Spleen (tissue), 11 donors: ENCODE measurements at regions not wholly inside any gene's neighbourhood (a gene's known extent, or its start where the extent isn't known, plus 50 kb on each side); places are given as distances from the start of the nearest gene placed in this dataset.
A peak's percentile ranks its signal among the peaks of the same experiment; 100 is the strongest.

Source experiments
- DNase-seq: peaks from one replicate; pipeline ENCODE4 v3.0.0-alpha.2; 2020
- H3K27ac ChIP-seq, 8 donors: fragments of 200-600 bp; sonication (generic) in 7 of 8; 1 replicate in 4 of 8; 2 replicates in 4 of 8; pipeline versions ENCODE4 v1.5.0 to v1.8.0; 2016 to 2021; ENCODE audit warnings: inconsistent platforms in 4 of 8, mild to moderate bottlenecking in 4 of 8, moderate library complexity in 1 of 8
- H3K27me3 ChIP-seq, 7 donors: fragments of 200-600 bp; sonication (generic) in 6 of 7; replicated peaks in 1 of 7; 1 replicate in 4 of 7; 2 replicates in 3 of 7; pipeline versions ENCODE4 v1.5.0 to v1.8.0; 2016 to 2021; ENCODE audit warnings: inconsistent platforms in 3 of 7, mild to moderate bottlenecking in 1 of 7
- H3K36me3 ChIP-seq, 6 donors: fragments of 200-600 bp; sonication (generic) in 5 of 6; 1 replicate in 4 of 6; 2 replicates in 2 of 6; pipeline versions ENCODE4 v1.5.0 to v1.8.0; 2016 to 2021; ENCODE audit warnings: inconsistent platforms in 2 of 6
- H3K4me1 ChIP-seq, 6 donors: fragments of 200-600 bp; sonication (generic) in 5 of 6; 1 replicate in 3 of 6; 2 replicates in 3 of 6; pipeline versions ENCODE4 v1.5.0 to v1.8.0; 2016 to 2021; ENCODE audit warnings: inconsistent platforms in 3 of 6
- H3K4me3 ChIP-seq, 8 donors: fragments of 200-600 bp; sonication (generic) in 7 of 8; 1 replicate in 4 of 8; 2 replicates in 4 of 8; pipeline versions ENCODE4 v1.5.0 to v1.8.0; 2016 to 2021; ENCODE audit warnings: inconsistent platforms in 4 of 8, mild to moderate bottlenecking in 4 of 8, moderate library complexity in 2 of 8
- H3K9me3 ChIP-seq, 8 donors: fragments of 200-600 bp; sonication (generic) in 7 of 8; 1 replicate in 4 of 8; 2 replicates in 4 of 8; pipeline versions ENCODE4 v1.5.0 to v1.8.0; 2016 to 2021; ENCODE audit warnings: inconsistent platforms in 4 of 8
- CTCF ChIP-seq, 11 experiments: fragments of 200-600 bp in 7 of 11; fragments of 450-650 bp in 4 of 11; sonication (generic) in 4 of 11; IDR thresholded peaks in 8 of 11; conservative IDR thresholded peaks in 3 of 11; 1 replicate in 7 of 11; 2 replicates in 4 of 11; pipeline versions ENCODE4 v1.4.0 to v1.8.0; 2016 to 2021; ENCODE audit warnings: antibody characterized with exemption in 11 of 11, inconsistent platforms in 4 of 11, mild to moderate bottlenecking in 1 of 11
- POLR2A ChIP-seq, 3 donors: fragments of 450-650 bp; IDR thresholded peaks; one replicate each; pipeline ENCODE4 v1.5.1; 2017; ENCODE audit warnings: antibody characterized with exemption in 3 of 3, mild to moderate bottlenecking in 1 of 3
- POLR2AphosphoS5 ChIP-seq, 3 donors: sonication (generic); formaldehyde crosslinking; IDR thresholded peaks; one replicate each; pipeline ENCODE4 v1.5.1; 2017; ENCODE audit warnings: antibody characterized with exemption in 3 of 3
- WGBS, 5 donors: extraction: QIAGEN DNeasy Blood & Tissue Kit in 3 of 5; methylation state at CpG; one replicate each; pipeline versions ENCODE4 v1.1.5 to v1.1.7; 2013 to 2018; 5-methylcytosine and 5-hydroxymethylcytosine counted together
- intact Hi-C: fragments of 100-400 bp; cut with DNase I; formaldehyde crosslinking; loops from one replicate; pipeline ENCODE4 v1.15.0; 2023; ENCODE audit warnings: low total_unique reads
- donor health status: healthy with polysubstance abuse.
- donor health status: DM: no; HTN: no; CAD: no; lungs with moderate emphysema.
- donor health status: DM: no; HTN: no; CAD: no.
- donor health status: Bipolar disorder and iron deficiency.
- donor health status: healthy.
- donor health status: DM: no; HTN: no; CAD: no.
- donor health status: DM: yes; HTN: yes; CAD: no.

- no peak overlapping the region for H3K4me3 ChIP-seq
- 0% methylated on average over 1 of the region's 1 CpG for WGBS, 5 donors
- no peaks in the 10 kb centered on the region for H3K27me3 ChIP-seq
- DNase-seq = no peak
- H3K9me3 ChIP-seq = peaks cover 0 to 6% (median 0%) of the 10 kb centered on the region in 8 donors
- intact Hi-C loops = no loop called here
- H3K36me3 ChIP-seq = no peaks in the 10 kb centered on the region
- H3K27ac ChIP-seq = no peak overlapping the region
- H3K4me1 ChIP-seq = peaks cover 0 to 10% (median 0%) of the 10 kb centered on the region in 6 donors
- TF ChIP-seq POLR2AphosphoS5 (IDR thresholded peaks at IDR 0.05) (no peak), CTCF (IDR thresholded peaks at IDR 0.05 in 8 of 11, conservative IDR thresholded peaks at IDR 0.05 in 3 of 11) (no peak), POLR2A (IDR thresholded peaks at IDR 0.05) (no peak)
These were observed 1510.1 kb downstream of the MRPL39 start for GRCh38 chr21:24097181-24097580.

GRCh38 chr21:24096651-24097050 lies 1510.6 kb downstream of the MRPL39 start:
- Histone ChIP-seq H3K4me3 (no peak overlapping the region), H3K36me3 (no peaks in the 10 kb centered on the region), H3K4me1 (peaks cover 0 to 10% (median 0%) of the 10 kb centered on the region in 6 donors), H3K27me3 (no peaks in the 10 kb centered on the region), H3K9me3 (peaks cover 0 to 6% (median 0%) of the 10 kb centered on the region in 8 donors), H3K27ac (no peak overlapping the region)
- WGBS, 5 donors = 87 to 97% (median 90%) methylated on average over 1 of the region's 1 CpG
- DNase-seq = no peak
- no peak for TF ChIP-seq CTCF (IDR thresholded peaks at IDR 0.05 in 8 of 11, conservative IDR thresholded peaks at IDR 0.05 in 3 of 11)
- no peak for TF ChIP-seq POLR2A (IDR thresholded peaks at IDR 0.05)
- TF ChIP-seq POLR2AphosphoS5 (IDR thresholded peaks at IDR 0.05) = no peak
- intact Hi-C loops = no loop called here

GRCh38 chr21:24093032-24093431 lies 1514.2 kb downstream of the MRPL39 start:
- H3K9me3 ChIP-seq = peaks cover 0 to 3% (median 0%) of the 10 kb centered on the region in 8 donors
- TF ChIP-seq CTCF (IDR thresholded peaks at IDR 0.05 in 8 of 11, conservative IDR thresholded peaks at IDR 0.05 in 3 of 11) (no peak), POLR2AphosphoS5 (IDR thresholded peaks at IDR 0.05) (no peak), POLR2A (IDR thresholded peaks at IDR 0.05) (no peak)
- no peak overlapping the region for H3K27ac ChIP-seq
- no peak overlapping the region for H3K4me3 ChIP-seq
- H3K4me1 ChIP-seq = peaks cover 0 to 10% (median 0%) of the 10 kb centered on the region in 6 donors
- DNase-seq = no peak
- intact Hi-C loops = no loop called here
- no peaks in the 10 kb centered on the region for H3K36me3 ChIP-seq
- no peaks in the 10 kb centered on the region for H3K27me3 ChIP-seq

GRCh38 chr21:24076179-24076578 lies 1531.1 kb downstream of the MRPL39 start:
- Histone ChIP-seq H3K27ac (no peak overlapping the region), H3K9me3 (peaks cover 0 to 31% (median 26%) of the 10 kb centered on the region in 8 donors), H3K36me3 (no peaks in the 10 kb centered on the region), H3K4me3 (no peak overlapping the region), H3K4me1 (no peaks in the 10 kb centered on the region), H3K27me3 (no peaks in the 10 kb centered on the region)
- peak in 3 of 11 experiments; percentile 24 to 33 (median 29) for TF ChIP-seq CTCF (IDR thresholded peaks at IDR 0.05 in 8 of 11, conservative IDR thresholded peaks at IDR 0.05 in 3 of 11)
- TF ChIP-seq POLR2AphosphoS5 (IDR thresholded peaks at IDR 0.05) = no peak
- TF ChIP-seq POLR2A (IDR thresholded peaks at IDR 0.05) = no peak
- intact Hi-C loops = no loop called here
- no peak for DNase-seq
